GM13977 (cell line): ENCODE measurements at regions not wholly inside any gene's neighbourhood (a gene's known extent, or its start where the extent isn't known, plus 50 kb on each side); places are given as distances from the start of the nearest gene placed in this dataset.

ENCODE experiments used
- DNase-seq: peaks from one replicate; pipeline ENCODE4 v3.0.0; 2012; ENCODE audit warnings: low spot score
- CTCF ChIP-seq: IDR thresholded peaks from 2 replicates; pipeline ENCODE4 v1.5.1; 2012; ENCODE audit warnings: mild to moderate bottlenecking, control low read depth; ENCODE audit not compliant: insufficient read depth; ENCODE audit errors: extremely low read depth, missing control alignments
- in situ Hi-C: fragments of 300-500 bp; cut with MboI; formaldehyde crosslinking; loops from one replicate; pipeline ENCODE4 v1.12.0; 2022; ENCODE audit warnings: low sequenced_read_pairs, low pct_unique_long_range_greater_than_20kb, mixed read lengths, inconsistent platforms; ENCODE audit not compliant: unreplicated experiment

GRCh38 chrX:10098270-10098713 is 58.5 kb upstream of the CLCN4 start:
- in situ Hi-C loops, result no loop called here
- peak; percentile 61 for DNase-seq
- TF ChIP-seq CTCF, result no peak

DNA sequence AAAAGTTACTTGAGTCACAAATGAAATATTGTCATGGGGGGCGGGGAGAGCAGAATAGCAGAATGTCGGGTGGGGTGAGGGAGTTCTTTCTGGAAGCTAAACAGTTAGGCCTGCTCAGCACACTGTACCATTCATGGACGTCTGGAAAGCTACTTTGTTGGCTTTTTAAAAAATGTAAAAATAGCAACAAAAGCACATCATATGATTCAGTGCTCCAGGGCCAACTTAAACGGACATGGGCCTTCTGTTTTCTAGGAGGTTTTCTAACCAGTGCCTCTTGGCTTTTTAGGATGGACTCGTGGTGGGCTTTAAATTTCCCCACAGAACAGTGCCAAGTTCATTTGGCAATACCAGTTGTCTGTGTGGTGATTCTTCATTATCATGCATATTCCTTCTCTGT is 57.4 kb upstream of the CLCN4 start:
- no peak for DNase-seq
- in situ Hi-C loops, result no loop called here
- TF ChIP-seq CTCF, result no peak

DNA sequence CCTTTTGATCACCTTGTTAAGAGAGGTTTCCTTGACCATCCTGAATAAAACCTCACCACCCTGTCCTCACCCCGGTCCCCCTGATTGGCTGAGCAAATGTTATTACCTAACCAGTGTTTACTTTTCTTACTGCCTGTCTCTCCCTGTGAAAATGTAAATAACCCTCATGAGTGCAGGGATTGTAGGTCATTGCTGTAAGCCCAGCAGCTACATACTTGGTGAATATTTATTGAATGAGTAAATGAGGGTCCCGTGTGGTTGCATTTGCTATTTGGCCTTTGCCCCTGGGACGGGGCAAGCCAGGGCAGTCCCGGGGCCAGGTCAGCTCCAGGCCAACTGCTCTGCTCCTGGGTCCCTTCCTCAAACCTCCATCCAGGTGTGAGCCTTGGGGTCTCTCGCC is 55.5 kb upstream of the CLCN4 start:
- no peak for TF ChIP-seq CTCF
- no peak for DNase-seq
- in situ Hi-C loops, result no loop called here

DNA sequence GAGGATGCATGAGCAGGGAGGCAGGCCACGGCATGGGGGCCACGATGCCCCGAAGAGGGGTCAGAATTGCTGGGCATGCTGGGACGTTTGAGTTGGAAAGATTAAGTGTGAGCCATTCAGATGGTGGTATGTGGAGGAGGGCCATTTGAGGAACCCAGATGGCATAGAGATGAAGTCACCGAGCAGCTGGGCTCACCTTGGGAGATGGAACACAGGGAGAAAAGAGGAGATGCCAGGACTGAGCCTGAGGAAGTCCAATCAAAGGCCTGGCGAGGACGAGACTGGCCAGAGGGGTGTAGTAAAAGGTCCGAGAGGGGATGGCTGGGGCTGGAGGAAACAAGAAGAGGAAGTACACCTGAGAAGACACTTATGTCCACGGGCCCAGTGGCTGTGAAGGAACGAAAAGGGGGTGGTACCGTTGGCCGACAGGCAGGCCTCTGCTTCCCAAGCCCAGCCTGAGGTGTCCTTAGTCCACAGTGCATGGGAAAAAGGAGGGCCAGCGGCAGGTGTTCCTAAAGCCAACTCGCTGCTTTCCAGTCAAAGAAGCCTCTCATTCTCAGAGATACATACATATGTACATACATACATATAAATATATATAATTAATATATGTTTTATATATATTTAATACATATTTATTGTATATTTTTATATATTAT is 54.6 kb upstream of the CLCN4 start:
- in situ Hi-C loops, result no loop called here
- no peak for DNase-seq
- no peak for TF ChIP-seq CTCF

- no peak for TF ChIP-seq CTCF
- no peak for DNase-seq
- in situ Hi-C loops, result no loop called here
These were observed 53.8 kb upstream of the CLCN4 start for GRCh38 chrX:10103023-10103422.

- no peak for DNase-seq
- TF ChIP-seq CTCF, result no peak
- in situ Hi-C loops, result no loop called here
These were observed 51.7 kb upstream of the CLCN4 start for GRCh38 chrX:10104958-10105658.
